Kidney epithelial cell (primary cell): ENCODE measurements at regions not wholly inside any gene's neighbourhood (a gene's known extent, or its start where the extent isn't known, plus 50 kb on each side); places are given as distances from the start of the nearest gene placed in this dataset.
"Not testable (repeated sequence)": the region's sequence is repeated elsewhere in the genome, so short reads cannot be mapped to it uniquely, and the experiment has no call there.

Experiments
- DNase-seq: peaks from one replicate; pipeline ENCODE4 v3.0.0-alpha.2; 2010; ENCODE audit warnings: low read depth
- H3K27me3 ChIP-seq: 2 replicates; pipeline ENCODE4 v1.6.0; 2011; ENCODE audit warnings: low read length; ENCODE audit not compliant: control insufficient read depth, insufficient read depth
- H3K36me3 ChIP-seq: 2 replicates; pipeline ENCODE4 v1.5.1; 2011; ENCODE audit warnings: low read length; ENCODE audit not compliant: control insufficient read depth, insufficient read depth
- H3K4me3 ChIP-seq: 2 replicates; pipeline ENCODE4 v1.5.1; 2011; ENCODE audit warnings: low read depth, mild to moderate bottlenecking, control low read depth, low read length
- TF ChIP-seq, protein P1 (sequence below): IDR thresholded peaks from 2 replicates; pipeline ENCODE4 v1.5.1; 2011; ENCODE audit warnings: mild to moderate bottlenecking, moderate library complexity, low read length, control low read depth, inconsistent platforms; ENCODE audit not compliant: insufficient read depth, poor library complexity, severe bottlenecking

DNA sequence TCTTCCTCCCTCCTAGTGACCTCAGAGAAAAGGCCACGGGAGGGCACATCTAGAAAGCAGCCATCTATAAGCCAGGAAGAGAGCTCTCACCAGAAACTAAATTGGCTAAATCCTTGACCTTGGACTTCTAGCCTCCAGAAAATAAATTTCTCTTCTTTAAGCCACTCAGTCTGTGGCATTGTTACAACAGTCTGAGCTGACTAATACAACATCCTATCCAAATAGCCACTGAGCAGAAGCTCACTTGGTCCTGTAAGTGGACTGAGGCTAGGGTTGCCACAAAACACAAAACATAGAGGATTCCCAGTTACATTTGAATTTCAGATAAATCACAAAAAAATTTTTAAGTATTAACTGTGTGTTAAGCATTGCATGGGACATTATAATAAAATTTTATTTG lies 383.4 kb downstream of the MLLT3 start:
- TF ChIP-seq, protein P1, sequence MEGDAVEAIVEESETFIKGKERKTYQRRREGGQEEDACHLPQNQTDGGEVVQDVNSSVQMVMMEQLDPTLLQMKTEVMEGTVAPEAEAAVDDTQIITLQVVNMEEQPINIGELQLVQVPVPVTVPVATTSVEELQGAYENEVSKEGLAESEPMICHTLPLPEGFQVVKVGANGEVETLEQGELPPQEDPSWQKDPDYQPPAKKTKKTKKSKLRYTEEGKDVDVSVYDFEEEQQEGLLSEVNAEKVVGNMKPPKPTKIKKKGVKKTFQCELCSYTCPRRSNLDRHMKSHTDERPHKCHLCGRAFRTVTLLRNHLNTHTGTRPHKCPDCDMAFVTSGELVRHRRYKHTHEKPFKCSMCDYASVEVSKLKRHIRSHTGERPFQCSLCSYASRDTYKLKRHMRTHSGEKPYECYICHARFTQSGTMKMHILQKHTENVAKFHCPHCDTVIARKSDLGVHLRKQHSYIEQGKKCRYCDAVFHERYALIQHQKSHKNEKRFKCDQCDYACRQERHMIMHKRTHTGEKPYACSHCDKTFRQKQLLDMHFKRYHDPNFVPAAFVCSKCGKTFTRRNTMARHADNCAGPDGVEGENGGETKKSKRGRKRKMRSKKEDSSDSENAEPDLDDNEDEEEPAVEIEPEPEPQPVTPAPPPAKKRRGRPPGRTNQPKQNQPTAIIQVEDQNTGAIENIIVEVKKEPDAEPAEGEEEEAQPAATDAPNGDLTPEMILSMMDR: no peak
- no peaks in the 10 kb centered on the region for H3K36me3 ChIP-seq
- no peaks in the 10 kb centered on the region for H3K27me3 ChIP-seq
- no peak for DNase-seq
- no peak overlapping the region for H3K4me3 ChIP-seq

DNA sequence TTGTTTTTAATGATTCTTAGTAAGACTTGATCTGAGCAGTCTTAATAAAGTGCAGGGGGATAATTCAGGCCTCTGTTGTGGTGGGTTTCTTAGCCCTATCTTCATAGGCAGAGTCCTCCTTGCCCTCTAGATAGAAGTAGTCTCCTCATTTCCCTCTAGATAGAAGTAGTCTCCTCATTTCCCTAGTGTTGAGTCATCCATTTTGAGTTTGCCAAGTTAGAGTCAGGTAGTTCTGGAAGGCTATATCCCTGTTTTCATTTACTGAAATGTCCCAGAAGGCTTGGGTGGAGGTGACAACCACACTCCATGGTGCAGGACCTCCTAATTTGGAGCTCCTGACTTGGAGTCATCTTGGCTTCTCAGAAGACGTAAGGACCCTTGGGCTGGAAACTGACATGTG lies 384.6 kb downstream of the MLLT3 start:
- TF ChIP-seq, protein P1: no peak
- Histone ChIP-seq H3K27me3 (no peaks in the 10 kb centered on the region), H3K36me3 (no peaks in the 10 kb centered on the region), H3K4me3 (no peak overlapping the region)
- no peak for DNase-seq

DNA sequence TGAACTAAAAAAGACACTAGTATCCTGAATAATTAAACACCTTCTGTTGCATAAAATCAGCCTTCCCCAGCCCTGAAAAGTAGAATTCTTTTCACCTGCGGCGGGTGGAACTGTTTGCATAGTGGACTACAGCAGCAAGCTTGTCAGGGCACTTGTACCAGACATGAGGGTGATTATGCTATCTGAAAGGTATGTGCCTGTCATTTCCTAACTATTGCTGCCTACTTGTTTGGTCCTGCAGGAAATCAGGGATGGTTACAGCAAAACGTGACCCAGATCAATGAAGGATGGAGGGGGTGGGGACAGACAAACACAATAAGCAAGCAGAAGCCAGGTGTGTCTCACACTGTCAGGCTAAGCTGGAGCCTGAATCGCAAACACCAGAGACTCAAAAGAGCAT lies 385.6 kb downstream of the MLLT3 start:
- no peaks in the 10 kb centered on the region for H3K27me3 ChIP-seq
- no peaks in the 10 kb centered on the region for H3K36me3 ChIP-seq
- H3K4me3 ChIP-seq: no peak overlapping the region
- TF ChIP-seq, protein P1: no peak
- DNase-seq: no peak

DNA sequence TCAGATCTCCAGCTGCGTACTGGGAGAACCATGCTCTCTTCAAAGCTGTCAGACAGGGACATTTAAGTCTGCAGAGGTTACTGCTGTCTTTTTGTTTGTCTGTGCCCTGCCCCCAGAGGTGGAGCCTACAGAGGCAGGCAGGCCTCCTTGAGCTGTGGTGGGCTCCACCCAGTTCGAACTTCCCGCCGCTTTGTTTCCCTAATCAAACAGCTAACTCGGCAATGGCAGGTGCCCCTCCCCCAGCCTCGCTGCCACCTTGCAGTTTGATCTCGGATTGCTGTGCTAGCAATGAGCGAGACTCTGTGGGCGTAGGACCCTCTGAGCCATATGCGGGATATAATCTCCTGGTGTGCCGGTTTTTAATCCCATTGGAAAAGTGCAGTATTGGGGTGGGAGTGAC lies 387.1 kb downstream of the MLLT3 start:
- DNase-seq, H3K27me3 ChIP-seq, H3K4me3 ChIP-seq, H3K36me3 ChIP-seq: not testable (repeated sequence)

DNA sequence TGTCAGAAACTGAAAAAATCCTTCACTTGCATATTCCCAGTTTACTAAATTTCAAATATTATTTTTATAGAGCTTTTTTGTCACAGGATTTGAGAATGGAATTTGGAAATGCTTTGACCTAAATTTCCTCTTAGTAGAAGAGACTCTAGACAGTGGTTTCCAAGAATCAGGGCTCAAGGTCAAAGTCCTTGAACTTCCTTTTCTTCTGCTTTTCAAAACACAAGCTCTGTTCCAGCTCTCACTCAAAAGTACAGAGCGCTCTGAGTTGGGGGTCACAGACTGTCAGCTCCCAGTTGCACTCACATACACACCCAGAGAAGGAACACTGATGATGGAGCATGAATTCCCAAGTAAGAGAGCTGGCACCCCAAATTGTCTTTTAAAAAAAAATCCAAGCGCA lies 394.2 kb downstream of the MLLT3 start:
- H3K27me3 ChIP-seq: no peaks in the 10 kb centered on the region
- H3K4me3 ChIP-seq: no peak overlapping the region
- TF ChIP-seq, protein P1: no peak
- no peak for DNase-seq
- H3K36me3 ChIP-seq: no peaks in the 10 kb centered on the region

DNA sequence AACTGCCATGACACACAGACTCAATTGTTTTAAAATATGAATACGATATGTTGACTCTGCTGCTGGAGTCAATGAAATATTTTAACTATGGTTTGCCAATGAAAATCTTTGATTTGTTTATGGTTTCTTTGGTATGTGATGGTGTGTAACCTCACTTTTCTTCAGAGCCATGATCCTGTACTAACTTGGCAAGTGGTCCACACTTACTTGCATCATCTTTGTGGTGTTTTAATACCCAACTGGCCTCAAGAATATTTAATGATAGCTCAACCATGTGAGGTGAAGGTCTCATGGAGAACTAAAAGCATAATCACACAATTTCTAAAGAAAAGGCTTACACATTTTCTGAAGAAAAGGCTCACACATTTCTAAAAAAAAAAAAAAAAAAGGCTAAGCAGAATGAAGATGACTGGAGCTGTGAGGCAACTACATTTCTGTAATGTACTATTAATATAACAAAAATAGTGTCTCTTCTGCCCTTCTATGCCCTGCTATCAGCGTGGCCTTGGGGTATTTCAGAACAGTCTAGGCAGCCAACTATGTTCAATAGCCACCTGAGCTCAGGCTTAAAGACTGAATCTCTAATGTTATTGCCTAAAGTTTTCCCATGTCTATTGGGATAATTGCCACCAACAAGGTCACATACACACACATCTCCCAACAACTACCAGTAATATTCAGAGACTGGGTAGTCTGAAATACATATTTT lies 395.0 kb downstream of the MLLT3 start:
- DNase-seq: no peak
- Histone ChIP-seq H3K36me3 (no peaks in the 10 kb centered on the region), H3K4me3 (no peak overlapping the region), H3K27me3 (no peaks in the 10 kb centered on the region)
- TF ChIP-seq, protein P1: no peak
